ENCODE measurements at regions not wholly inside any gene's neighbourhood (a gene's known extent, or its start where the extent isn't known, plus 50 kb on each side); places are given as distances from the start of the nearest gene placed in this dataset.

DNA sequence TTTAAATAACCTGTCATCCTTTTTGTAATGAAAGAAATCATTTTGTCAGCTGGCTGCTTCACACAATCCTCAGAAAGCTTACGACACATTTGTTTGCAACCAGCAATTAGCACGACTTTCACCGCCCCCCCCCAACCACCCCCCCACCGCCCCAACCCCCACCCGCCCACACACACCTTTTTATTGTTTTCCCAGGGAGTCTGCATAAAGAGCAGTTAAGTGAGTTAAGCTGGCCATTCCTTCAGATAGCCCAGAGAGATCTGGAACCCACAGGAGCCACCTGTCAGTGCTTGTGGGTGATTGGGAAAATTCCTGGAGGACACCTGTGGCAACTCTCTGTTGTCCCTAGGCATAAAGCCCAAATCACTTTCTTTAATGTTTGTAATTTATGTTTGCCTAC is 175.7 kb upstream of the FMR1 start:
- H2AFZ ChIP-seq (ENCODE audit: low read length): no peak overlapping the region
- H3K4me1 ChIP-seq (ENCODE audit: control insufficient read depth in 2 of 2, insufficient read depth in 1 of 2, low read depth in 1 of 2, low read length in 2 of 2): no peaks in the 10 kb centered on the region
- H3K79me1 ChIP-seq (ENCODE audit: low read depth, low read length): no peaks in the 10 kb centered on the region
- H2AK5ac ChIP-seq (ENCODE audit: low read depth, low read length): no peak overlapping the region
- whole genome bisulfite sequencing, 2 donors (ENCODE audit: extremely low coverage in 2 of 2, insufficient read length in 2 of 2, insufficient replicate concordance in 1 of 2): no CpG with 5 or more reads among the region's 5 CpGs
- H3K14ac ChIP-seq (ENCODE audit: low read length): no peak overlapping the region
- no peak overlapping the region for H2BK12ac ChIP-seq (ENCODE audit: low read length)
- H3K4me3 ChIP-seq (ENCODE audit: low read length in 2 of 2): no peak overlapping the region
- no peak overlapping the region for H3K4me2 ChIP-seq (ENCODE audit: insufficient read depth, low read length, poor library complexity, severe bottlenecking)
- no peak overlapping the region for H2BK5ac ChIP-seq (ENCODE audit: low read length)
- H3K36me3 ChIP-seq (replicated peaks in 1 of 2; ENCODE audit: control insufficient read depth in 2 of 2, insufficient read depth in 2 of 2, low read length in 2 of 2): no peaks in the 10 kb centered on the region
- no peak for DNase-seq (ENCODE audit: low spot score)
- H3K18ac ChIP-seq (ENCODE audit: low read length): no peak overlapping the region
- no peak overlapping the region for H3K9ac ChIP-seq (ENCODE audit: low read depth, low read length, poor library complexity)
- H3K23ac ChIP-seq (ENCODE audit: low read depth, low read length, poor library complexity): no peak overlapping the region
- no peak overlapping the region for H4K8ac ChIP-seq (ENCODE audit: low read depth, low read length)
- no peak overlapping the region for H3K4ac ChIP-seq (ENCODE audit: low read length)
- no peaks in the 10 kb centered on the region for H3K27me3 ChIP-seq (ENCODE audit: control insufficient read depth in 3 of 3, insufficient read depth in 3 of 3, low read depth in 1 of 3, low read length in 3 of 3)
- H3K27ac ChIP-seq (replicated peaks; ENCODE audit: low read length): no peak overlapping the region
- no peak overlapping the region for H2BK120ac ChIP-seq (ENCODE audit: low read depth, low read length)
- no peak overlapping the region for H2BK15ac ChIP-seq (ENCODE audit: low read length)
- no peak overlapping the region for H4K91ac ChIP-seq (ENCODE audit: low read depth, low read length, poor library complexity)
- H3K9me3 ChIP-seq (replicated peaks in 1 of 2; ENCODE audit: control insufficient read depth in 2 of 2, insufficient read depth in 1 of 2, low read depth in 1 of 2, low read length in 2 of 2): no peaks in the 10 kb centered on the region

DNA sequence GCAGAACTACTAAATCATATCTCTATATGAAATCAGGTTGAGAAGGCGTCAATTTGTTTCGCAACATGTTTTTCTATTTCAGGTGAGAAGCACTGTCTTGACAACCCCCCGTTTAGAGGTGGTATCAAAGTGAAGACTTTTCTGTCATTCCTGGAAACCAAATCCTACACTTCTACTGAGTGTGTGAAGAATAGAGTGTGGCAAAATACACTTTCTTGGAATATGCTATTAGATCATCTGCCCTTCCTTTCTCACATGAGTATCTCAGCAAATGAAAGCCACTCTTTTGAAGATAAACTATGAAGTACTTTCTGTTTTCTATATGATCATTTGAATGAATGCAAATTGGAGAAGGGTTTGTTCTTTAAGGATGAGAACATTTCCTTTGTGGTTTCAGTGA is 174.0 kb upstream of the FMR1 start:
- Histone ChIP-seq H2AK5ac (ENCODE audit: low read depth, low read length) (no peak overlapping the region), H3K14ac (ENCODE audit: low read length) (no peak overlapping the region), H3K9ac (ENCODE audit: low read depth, low read length, poor library complexity) (no peak overlapping the region), H3K4ac (ENCODE audit: low read length) (no peak overlapping the region), H2BK120ac (ENCODE audit: low read depth, low read length) (no peak overlapping the region), H2AFZ (ENCODE audit: low read length) (no peak overlapping the region), H2BK15ac (ENCODE audit: low read length) (no peak overlapping the region), H3K27me3 (ENCODE audit: control insufficient read depth in 3 of 3, insufficient read depth in 3 of 3, low read depth in 1 of 3, low read length in 3 of 3) (no peaks in the 10 kb centered on the region), H2BK12ac (ENCODE audit: low read length) (no peak overlapping the region), H3K4me2 (ENCODE audit: insufficient read depth, low read length, poor library complexity, severe bottlenecking) (no peak overlapping the region), H3K27ac (replicated peaks; ENCODE audit: low read length) (no peak overlapping the region), H4K8ac (ENCODE audit: low read depth, low read length) (no peak overlapping the region), H4K91ac (ENCODE audit: low read depth, low read length, poor library complexity) (no peak overlapping the region), H3K4me3 (ENCODE audit: low read length in 2 of 2) (no peak overlapping the region), H3K18ac (ENCODE audit: low read length) (no peak overlapping the region), H3K36me3 (replicated peaks in 1 of 2; ENCODE audit: control insufficient read depth in 2 of 2, insufficient read depth in 2 of 2, low read length in 2 of 2) (no peaks in the 10 kb centered on the region), H3K23ac (ENCODE audit: low read depth, low read length, poor library complexity) (no peak overlapping the region), H3K9me3 (replicated peaks in 1 of 2; ENCODE audit: control insufficient read depth in 2 of 2, insufficient read depth in 1 of 2, low read depth in 1 of 2, low read length in 2 of 2) (no peaks in the 10 kb centered on the region), H3K79me1 (ENCODE audit: low read depth, low read length) (no peaks in the 10 kb centered on the region), H2BK5ac (ENCODE audit: low read length) (no peak overlapping the region), H3K4me1 (ENCODE audit: control insufficient read depth in 2 of 2, insufficient read depth in 1 of 2, low read depth in 1 of 2, low read length in 2 of 2) (no peaks in the 10 kb centered on the region)
- no peak for DNase-seq (ENCODE audit: low spot score)
- no CpG with 5 or more reads among the region's 3 CpGs for WGBS, 2 donors (ENCODE audit: extremely low coverage in 2 of 2, insufficient read length in 2 of 2, insufficient replicate concordance in 1 of 2)

DNA sequence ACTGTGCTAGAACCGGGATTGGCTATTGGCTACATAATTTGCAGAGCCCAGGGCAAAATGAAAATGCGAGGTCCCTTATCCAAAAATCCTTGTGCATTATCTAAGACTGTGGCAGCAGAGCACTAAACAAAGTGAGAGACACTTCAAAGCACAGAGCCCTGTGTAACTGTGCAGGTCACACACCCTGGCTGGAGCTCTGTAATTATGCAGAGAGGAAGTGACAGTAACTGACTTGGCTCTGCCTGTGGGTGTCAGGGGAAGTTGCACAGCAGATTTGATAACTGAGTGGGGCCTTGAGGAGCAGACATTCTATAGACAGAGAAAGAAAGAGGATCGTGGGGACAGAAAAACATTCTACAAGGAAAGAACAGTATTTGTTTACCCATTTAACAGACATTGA is 173.5 kb upstream of the FMR1 start:
- no peak for DNase-seq (ENCODE audit: low spot score)
- Histone ChIP-seq H3K4me3 (ENCODE audit: low read length in 2 of 2) (no peak overlapping the region), H3K14ac (ENCODE audit: low read length) (no peak overlapping the region), H4K91ac (ENCODE audit: low read depth, low read length, poor library complexity) (no peak overlapping the region), H3K4ac (ENCODE audit: low read length) (no peak overlapping the region), H2AK5ac (ENCODE audit: low read depth, low read length) (no peak overlapping the region), H3K23ac (ENCODE audit: low read depth, low read length, poor library complexity) (no peak overlapping the region), H3K79me1 (ENCODE audit: low read depth, low read length) (no peaks in the 10 kb centered on the region), H3K9me3 (replicated peaks in 1 of 2; ENCODE audit: control insufficient read depth in 2 of 2, insufficient read depth in 1 of 2, low read depth in 1 of 2, low read length in 2 of 2) (no peaks in the 10 kb centered on the region), H2BK5ac (ENCODE audit: low read length) (no peak overlapping the region), H3K4me1 (ENCODE audit: control insufficient read depth in 2 of 2, insufficient read depth in 1 of 2, low read depth in 1 of 2, low read length in 2 of 2) (no peaks in the 10 kb centered on the region), H3K4me2 (ENCODE audit: insufficient read depth, low read length, poor library complexity, severe bottlenecking) (no peak overlapping the region), H3K18ac (ENCODE audit: low read length) (no peak overlapping the region), H2BK12ac (ENCODE audit: low read length) (no peak overlapping the region), H4K8ac (ENCODE audit: low read depth, low read length) (no peak overlapping the region), H3K27ac (replicated peaks; ENCODE audit: low read length) (no peak overlapping the region), H3K27me3 (ENCODE audit: control insufficient read depth in 3 of 3, insufficient read depth in 3 of 3, low read depth in 1 of 3, low read length in 3 of 3) (no peaks in the 10 kb centered on the region), H3K36me3 (replicated peaks in 1 of 2; ENCODE audit: control insufficient read depth in 2 of 2, insufficient read depth in 2 of 2, low read length in 2 of 2) (no peaks in the 10 kb centered on the region), H2BK15ac (ENCODE audit: low read length) (no peak overlapping the region), H3K9ac (ENCODE audit: low read depth, low read length, poor library complexity) (no peak overlapping the region), H2AFZ (ENCODE audit: low read length) (no peak overlapping the region), H2BK120ac (ENCODE audit: low read depth, low read length) (no peak overlapping the region)
- WGBS, 2 donors (ENCODE audit: extremely low coverage in 2 of 2, insufficient read length in 2 of 2, insufficient replicate concordance in 1 of 2): no CpG with 5 or more reads among the region's 3 CpGs

DNA sequence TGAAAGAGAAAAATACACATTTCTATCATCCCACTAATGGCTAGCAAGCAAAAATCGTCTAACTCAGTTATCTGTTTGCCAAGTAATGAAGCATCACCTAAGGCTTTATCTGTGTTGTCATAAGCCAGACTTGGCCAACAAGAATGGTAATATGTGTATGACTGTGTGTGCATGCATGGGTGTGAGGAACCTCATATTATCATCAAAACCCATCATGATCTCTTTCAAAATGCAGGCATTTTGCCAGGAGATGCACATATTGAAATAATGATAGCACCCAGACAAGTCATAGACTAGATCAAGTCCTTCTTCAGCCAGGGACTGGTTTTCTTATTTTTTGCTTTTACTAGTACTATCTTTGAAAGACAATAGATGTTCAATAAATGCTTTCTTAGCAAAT is 172.5 kb upstream of the FMR1 start:
- no peak overlapping the region for H3K4me3 ChIP-seq (ENCODE audit: low read length in 2 of 2)
- H3K4me2 ChIP-seq (ENCODE audit: insufficient read depth, low read length, poor library complexity, severe bottlenecking): no peak overlapping the region
- H2BK15ac ChIP-seq (ENCODE audit: low read length): no peak overlapping the region
- no peak overlapping the region for H3K27ac ChIP-seq (replicated peaks; ENCODE audit: low read length)
- H3K36me3 ChIP-seq (replicated peaks in 1 of 2; ENCODE audit: control insufficient read depth in 2 of 2, insufficient read depth in 2 of 2, low read length in 2 of 2): no peaks in the 10 kb centered on the region
- H3K4ac ChIP-seq (ENCODE audit: low read length): no peak overlapping the region
- no peak for DNase-seq (ENCODE audit: low spot score)
- WGBS, 2 donors (ENCODE audit: extremely low coverage in 2 of 2, insufficient read length in 2 of 2, insufficient replicate concordance in 1 of 2): no CpG with 5 or more reads among the region's 1 CpG
- no peak overlapping the region for H2BK120ac ChIP-seq (ENCODE audit: low read depth, low read length)
- no peak overlapping the region for H2BK5ac ChIP-seq (ENCODE audit: low read length)
- H3K23ac ChIP-seq (ENCODE audit: low read depth, low read length, poor library complexity): no peak overlapping the region
- H2BK12ac ChIP-seq (ENCODE audit: low read length): no peak overlapping the region
- no peaks in the 10 kb centered on the region for H3K9me3 ChIP-seq (replicated peaks in 1 of 2; ENCODE audit: control insufficient read depth in 2 of 2, insufficient read depth in 1 of 2, low read depth in 1 of 2, low read length in 2 of 2)
- H3K27me3 ChIP-seq (ENCODE audit: control insufficient read depth in 3 of 3, insufficient read depth in 3 of 3, low read depth in 1 of 3, low read length in 3 of 3): no peaks in the 10 kb centered on the region
- no peak overlapping the region for H4K8ac ChIP-seq (ENCODE audit: low read depth, low read length)
- no peak overlapping the region for H2AFZ ChIP-seq (ENCODE audit: low read length)
- H3K14ac ChIP-seq (ENCODE audit: low read length): no peak overlapping the region
- H3K79me1 ChIP-seq (ENCODE audit: low read depth, low read length): no peaks in the 10 kb centered on the region
- no peak overlapping the region for H3K9ac ChIP-seq (ENCODE audit: low read depth, low read length, poor library complexity)
- no peak overlapping the region for H4K91ac ChIP-seq (ENCODE audit: low read depth, low read length, poor library complexity)
- H2AK5ac ChIP-seq (ENCODE audit: low read depth, low read length): no peak overlapping the region
- no peak overlapping the region for H3K18ac ChIP-seq (ENCODE audit: low read length)
- H3K4me1 ChIP-seq (ENCODE audit: control insufficient read depth in 2 of 2, insufficient read depth in 1 of 2, low read depth in 1 of 2, low read length in 2 of 2): no peaks in the 10 kb centered on the region

All from neuronal stem cell (in vitro differentiated cells).